HEK293 (cell line): ENCODE measurements at regions not wholly inside any gene's neighbourhood (a gene's known extent, or its start where the extent isn't known, plus 50 kb on each side); places are given as distances from the start of the nearest gene placed in this dataset.

Experiments used
- SALL2 ChIP-seq: fragments of 450-650 bp; formaldehyde crosslinking; IDR thresholded peaks from 2 replicates; pipeline ENCODE4 v1.5.0; 2017; ENCODE audit warnings: missing biosample characterization, mild to moderate bottlenecking, missing genetic modification characterization, borderline replicate concordance
- YY2 ChIP-seq: fragments of 450-650 bp; formaldehyde crosslinking; IDR thresholded peaks from 2 replicates; pipeline ENCODE4 v1.5.1; 2016; ENCODE audit warnings: missing biosample characterization, missing genetic modification characterization
- ZNF248 ChIP-seq: fragments of 450-650 bp; formaldehyde crosslinking; IDR thresholded peaks from 2 replicates; pipeline ENCODE4 v1.5.1; 2017; ENCODE audit warnings: missing biosample characterization, missing genetic modification characterization
- ZNF423 ChIP-seq: fragments of 450-650 bp; formaldehyde crosslinking; IDR thresholded peaks from 2 replicates; pipeline ENCODE4 v1.5.1; 2016; ENCODE audit warnings: missing biosample characterization, missing genetic modification characterization
- ZNF48 ChIP-seq: fragments of 450-650 bp; formaldehyde crosslinking; IDR thresholded peaks from 2 replicates; pipeline ENCODE4 v1.5.1; 2016; ENCODE audit warnings: missing biosample characterization, missing genetic modification characterization
- ZNF513 ChIP-seq: fragments of 450-650 bp; IDR thresholded peaks from 2 replicates; pipeline ENCODE4 v1.5.1; 2018; ENCODE audit warnings: missing biosample characterization, missing genetic modification characterization
- ZSCAN5A ChIP-seq: fragments of 450-650 bp; formaldehyde crosslinking; IDR thresholded peaks from 2 replicates; pipeline ENCODE4 v1.5.1; 2016; ENCODE audit warnings: missing biosample characterization, missing genetic modification characterization
- TF ChIP-seq, protein P1 (sequence below): fragments of 450-650 bp; formaldehyde crosslinking; IDR thresholded peaks from 2 replicates; pipeline ENCODE4 v1.5.1; 2016; ENCODE audit warnings: missing biosample characterization, missing genetic modification characterization

GRCh38 chr4:177737387-177737940, 295.2 kb upstream of the AGA start:
- TF ChIP-seq, protein P1, sequence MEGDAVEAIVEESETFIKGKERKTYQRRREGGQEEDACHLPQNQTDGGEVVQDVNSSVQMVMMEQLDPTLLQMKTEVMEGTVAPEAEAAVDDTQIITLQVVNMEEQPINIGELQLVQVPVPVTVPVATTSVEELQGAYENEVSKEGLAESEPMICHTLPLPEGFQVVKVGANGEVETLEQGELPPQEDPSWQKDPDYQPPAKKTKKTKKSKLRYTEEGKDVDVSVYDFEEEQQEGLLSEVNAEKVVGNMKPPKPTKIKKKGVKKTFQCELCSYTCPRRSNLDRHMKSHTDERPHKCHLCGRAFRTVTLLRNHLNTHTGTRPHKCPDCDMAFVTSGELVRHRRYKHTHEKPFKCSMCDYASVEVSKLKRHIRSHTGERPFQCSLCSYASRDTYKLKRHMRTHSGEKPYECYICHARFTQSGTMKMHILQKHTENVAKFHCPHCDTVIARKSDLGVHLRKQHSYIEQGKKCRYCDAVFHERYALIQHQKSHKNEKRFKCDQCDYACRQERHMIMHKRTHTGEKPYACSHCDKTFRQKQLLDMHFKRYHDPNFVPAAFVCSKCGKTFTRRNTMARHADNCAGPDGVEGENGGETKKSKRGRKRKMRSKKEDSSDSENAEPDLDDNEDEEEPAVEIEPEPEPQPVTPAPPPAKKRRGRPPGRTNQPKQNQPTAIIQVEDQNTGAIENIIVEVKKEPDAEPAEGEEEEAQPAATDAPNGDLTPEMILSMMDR (tag by site-specific recombination), result no peak
- no peak for TF ChIP-seq YY2 (tag by site-specific recombination)
- no peak for TF ChIP-seq SALL2 (tag by site-specific recombination)
- TF ChIP-seq ZSCAN5A (tag by site-specific recombination), result no peak
- TF ChIP-seq ZNF48, result no peak
- TF ChIP-seq ZNF423, result no peak
- no peak for TF ChIP-seq ZNF248 (tag by site-specific recombination)
- no peak for TF ChIP-seq ZNF513 (tag by site-specific recombination)
